HUDEP-2 (cell line): ENCODE measurements at regions not wholly inside any gene's neighbourhood (a gene's known extent, or its start where the extent isn't known, plus 50 kb on each side); places are given as distances from the start of the nearest gene placed in this dataset.

Source experiments
- DNase-seq, 76 experiments: peaks; one replicate each; lab custom pipeline; 2025; ENCODE audit not compliant: unreplicated experiment in 76 of 76; lab: John Stamatoyannopoulos, UW

DNA sequence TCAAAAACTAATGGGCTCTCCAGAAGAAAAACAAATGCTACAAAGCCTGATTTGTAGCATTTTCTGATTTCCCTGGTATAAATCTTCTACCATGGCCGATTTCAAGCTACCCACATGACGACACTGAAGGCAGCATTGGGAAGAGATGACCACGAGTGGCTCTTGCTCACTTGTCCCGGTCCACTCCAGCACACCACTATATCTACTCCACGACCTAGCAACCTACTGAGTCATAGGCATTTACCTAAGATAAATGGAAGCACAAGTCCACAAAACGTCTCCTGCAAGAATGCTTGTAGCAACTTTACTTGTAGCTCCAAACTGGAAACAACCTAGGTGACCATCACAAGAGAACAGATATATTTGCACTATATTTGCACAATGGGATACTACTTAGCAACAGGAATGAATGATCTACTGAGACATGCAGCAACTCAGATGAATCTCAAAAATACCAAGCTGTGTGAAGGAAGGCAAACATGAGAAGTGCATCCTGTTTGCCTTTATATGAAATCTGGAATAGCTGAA, 60.8 kb upstream of the HES1 start:
- no peak for DNase-seq

DNA sequence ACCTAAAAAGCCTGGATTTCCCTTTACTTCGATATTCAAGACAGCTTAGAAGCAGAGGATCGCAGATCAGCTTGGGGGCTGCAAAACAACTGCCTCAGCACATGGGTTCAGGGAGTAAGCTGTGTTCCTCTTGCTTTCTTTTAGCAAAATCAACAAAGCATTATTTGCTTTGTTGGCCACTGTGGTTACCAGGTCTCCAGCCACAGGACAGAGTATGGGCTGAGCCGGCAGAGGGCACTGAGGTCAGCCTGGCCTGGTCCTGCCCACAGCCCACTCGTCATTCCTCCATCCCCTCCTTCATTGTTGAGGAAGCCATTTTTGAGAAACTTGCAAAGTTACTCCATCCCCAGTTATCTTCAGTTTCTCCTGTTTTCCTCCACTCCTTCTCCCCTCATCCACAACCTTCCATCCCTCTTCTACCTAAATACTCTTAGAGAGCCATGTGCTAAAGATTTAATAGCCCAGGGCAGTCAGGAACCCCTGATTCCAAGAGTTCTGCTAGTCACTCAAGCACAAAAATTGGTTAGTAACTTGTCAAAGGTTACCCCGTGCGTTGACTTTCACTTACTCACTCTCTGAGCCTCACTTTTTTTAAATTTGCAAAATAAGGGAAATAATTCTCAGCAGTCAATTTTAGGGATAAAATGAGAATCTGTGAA, 60.0 kb upstream of the HES1 start:
- no peak for DNase-seq

DNA sequence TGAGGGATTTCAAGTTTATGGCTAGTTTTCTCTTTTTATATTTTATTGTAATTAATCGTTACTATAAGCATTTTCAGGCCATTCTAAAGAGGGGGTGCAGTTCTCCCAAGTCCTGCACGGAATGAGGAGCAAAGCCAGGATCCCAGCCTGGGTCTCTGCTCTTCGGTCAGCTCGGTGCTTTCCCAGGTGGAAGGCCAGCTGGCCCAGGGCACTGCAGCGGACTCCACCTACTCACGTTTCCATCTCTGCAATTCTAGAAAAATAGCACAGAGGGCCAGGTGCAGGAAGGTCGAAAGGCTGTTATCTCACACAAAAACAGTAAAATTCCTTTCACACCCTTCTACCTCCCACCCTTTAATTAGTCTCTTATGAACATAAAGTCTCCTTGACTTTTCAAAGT, 59.5 kb upstream of the HES1 start:
- no peak for DNase-seq

DNA sequence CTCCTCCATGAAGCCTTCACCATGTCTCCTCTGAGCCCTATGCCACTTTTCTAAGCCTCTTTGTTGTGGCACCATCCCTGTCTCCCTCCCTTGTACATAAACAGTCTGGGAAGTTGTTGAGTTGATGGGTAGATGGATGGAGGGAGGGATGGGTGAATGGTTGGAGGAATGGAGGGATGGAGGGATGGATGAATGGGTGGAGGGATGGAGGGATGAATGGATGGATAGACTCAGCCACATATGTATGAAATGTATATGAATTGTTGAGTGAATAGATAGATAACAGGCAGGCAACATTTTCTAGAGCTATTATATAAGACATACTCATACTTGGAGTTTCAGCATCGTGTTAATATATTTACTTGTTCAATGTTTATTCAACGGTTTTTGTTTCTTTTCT, 58.3 kb upstream of the HES1 start:
- DNase-seq, result no peak

DNA sequence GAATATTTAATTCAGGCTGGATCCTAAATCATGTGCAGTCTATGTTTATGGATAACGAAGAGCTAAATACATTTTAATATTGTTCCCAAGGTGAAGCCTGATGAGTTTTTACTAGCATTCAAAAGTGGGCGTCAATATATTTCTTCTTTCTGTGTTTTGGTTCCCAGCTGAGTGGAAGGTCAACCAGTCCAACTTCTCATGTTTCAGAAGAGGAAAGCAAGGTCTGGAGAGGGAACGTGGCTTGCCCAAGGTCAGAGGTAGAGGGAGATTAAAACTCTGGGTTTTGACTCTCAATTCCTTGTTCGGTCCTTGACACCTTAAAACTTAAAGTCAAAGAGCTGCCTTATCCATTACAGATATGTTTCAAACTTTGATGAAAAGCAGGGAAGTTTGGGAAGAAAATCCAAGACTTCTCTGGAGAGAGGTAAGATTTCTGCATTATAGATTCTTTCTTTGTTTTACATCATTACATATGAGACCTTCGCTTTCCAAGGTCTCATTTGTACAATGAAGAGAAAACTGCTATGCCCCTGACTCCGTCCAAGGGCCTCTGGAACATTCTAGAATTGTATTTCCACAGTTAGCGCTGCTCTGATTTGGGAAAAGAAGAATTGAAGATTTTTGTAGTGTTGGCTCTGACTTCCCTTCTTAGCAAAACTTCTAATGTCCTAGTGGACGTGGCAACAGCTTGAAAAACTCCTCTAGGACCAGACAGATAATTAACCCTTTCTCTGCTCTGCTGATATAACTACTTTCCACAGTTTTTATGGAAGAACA, 57.7 kb upstream of the HES1 start:
- no peak for DNase-seq

DNA sequence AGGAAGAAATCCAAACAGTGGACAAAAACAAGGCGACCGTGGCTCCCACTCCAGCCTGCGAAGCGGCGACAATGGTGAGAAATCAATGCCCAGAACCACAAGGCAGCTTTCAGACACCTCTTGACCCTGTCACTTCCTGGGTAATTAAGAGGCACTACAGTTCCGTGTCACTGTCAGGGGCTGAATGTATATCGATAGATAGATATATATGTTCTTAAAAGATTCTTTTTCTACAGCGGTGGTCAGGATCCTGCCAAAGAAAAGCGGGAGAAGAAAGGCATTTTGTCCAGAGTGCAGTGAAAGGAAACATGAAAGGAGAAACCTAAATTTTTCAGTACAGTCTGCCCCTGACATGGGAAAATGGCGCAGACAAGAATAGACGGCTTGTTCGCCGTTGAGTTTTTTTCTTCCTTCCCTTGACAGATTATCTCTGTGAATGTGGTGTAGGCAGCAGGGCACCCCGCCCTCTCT, 56.2 kb upstream of the HES1 start:
- DNase-seq, result no peak

DNA sequence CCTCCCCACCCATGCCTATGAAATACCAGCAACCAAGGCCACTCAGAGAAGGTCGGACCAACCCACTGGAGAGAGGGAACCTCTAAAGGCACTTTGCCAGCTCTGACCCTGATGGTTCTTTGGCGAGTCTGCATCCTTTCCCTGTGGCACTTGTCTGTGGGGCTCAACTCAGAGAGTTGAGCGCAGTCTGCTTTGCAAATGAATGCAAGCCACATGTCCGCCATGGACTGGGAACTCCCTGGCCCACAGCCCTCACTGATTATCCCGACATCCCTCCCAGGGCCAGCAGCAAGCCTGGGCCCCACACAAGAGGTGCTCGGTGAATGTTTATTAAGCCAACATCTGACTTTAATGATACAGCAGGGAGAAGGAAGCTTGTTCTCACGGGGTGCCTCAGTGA, 55.5 kb upstream of the HES1 start:
- no peak for DNase-seq

DNA sequence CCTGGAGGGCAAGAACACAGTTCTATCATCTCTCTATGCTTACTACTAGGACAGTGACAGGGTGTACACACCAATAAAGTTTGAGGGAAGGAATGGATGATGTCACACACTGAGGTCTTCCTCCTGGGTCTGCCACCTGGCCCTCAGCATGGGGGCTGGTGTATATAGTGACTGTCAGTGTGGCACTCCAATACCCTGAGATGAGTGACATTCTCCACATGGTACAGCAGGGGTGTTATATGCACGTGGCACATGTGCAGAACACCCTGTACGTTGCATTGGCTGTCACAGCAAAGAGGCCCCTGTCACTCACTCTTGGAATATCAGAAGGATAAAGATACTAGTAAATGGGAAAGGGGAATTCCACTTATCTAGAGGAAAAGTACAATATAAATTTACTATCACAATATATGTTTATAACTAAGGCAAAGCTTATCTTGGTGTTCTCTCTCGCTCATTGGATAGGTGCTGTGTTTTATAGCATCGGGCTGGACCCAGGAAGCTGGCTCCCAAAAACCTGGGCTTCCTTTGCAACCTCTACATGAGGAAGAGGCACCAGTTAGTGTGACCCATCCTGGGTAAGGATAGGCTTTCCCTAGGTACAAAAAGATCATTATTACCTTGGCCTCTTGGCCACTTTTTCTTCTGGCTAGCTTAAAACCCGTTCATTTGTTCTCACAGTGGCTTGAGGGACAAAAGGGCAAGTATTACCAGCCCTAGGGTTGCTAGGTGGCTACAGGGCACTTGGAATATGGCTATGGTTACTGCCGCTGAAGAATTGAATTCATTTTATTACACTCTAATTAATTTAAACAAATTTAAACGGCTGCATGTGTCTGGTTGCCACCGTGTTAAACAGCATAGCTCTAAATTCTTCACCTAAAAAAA, 54.8 kb upstream of the HES1 start:
- no peak for DNase-seq

DNA sequence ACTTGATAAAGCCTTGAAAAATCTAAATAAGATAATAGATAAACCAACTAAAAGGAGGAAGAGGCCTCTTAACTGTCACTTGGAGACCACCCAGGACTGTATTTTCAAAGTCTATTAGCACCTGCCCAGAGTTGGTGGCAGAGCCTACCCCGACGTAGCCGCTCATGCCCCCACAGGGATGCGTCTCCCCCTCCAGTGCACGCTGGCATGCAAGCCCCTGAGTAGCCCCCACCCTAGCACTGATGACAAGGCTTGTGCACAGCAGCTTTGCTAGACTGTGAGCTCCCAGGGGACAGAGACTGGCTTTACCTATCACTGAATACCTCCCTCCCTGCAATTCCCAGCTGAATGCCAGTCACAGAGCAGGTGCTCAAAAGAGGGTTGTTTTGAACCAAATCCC, 54.1 kb upstream of the HES1 start:
- DNase-seq, result no peak

DNA sequence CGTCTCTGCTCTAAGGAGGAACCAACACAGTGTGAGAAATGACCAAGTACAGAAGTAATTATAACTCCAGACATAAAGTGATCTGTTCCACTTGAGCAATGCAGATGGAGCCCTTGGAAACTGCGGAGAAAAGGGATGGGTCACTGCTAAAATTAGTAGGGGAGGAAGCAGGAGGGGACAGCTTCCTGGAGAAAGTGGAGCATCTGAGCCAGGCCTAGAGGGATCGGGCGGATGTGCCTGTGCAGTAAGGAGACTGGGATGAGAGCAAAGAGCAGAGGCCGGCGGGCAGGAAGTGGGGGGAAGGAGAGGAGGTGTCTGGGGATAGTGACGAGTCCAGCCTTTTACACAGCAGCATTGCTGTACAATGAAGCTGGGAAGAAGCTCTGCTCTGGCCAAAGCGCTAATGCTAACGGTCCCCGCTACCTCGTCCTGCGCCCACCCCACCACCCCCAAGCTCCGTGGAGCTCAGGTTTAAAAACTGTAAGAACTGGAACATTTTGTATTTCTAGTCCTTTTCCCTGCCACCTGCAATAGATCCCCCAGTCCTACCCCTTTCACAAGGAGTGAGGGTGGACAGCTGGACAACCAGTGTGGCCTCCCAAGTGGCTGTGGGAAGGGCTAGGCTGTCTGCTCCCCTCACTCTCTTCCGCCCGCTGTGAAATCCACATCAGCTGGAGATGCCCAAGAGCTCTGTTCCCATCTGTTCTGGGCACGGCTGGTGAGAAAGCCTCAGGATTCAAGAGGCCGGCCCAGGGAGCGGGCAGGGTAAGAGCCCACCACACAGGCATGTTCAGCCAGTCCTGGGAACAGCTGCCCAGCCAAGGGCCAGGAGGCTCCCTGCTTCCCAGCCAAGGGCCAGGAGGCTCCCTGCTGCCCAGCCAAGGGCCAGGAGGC, 53.0 kb upstream of the HES1 start:
- no peak for DNase-seq

DNA sequence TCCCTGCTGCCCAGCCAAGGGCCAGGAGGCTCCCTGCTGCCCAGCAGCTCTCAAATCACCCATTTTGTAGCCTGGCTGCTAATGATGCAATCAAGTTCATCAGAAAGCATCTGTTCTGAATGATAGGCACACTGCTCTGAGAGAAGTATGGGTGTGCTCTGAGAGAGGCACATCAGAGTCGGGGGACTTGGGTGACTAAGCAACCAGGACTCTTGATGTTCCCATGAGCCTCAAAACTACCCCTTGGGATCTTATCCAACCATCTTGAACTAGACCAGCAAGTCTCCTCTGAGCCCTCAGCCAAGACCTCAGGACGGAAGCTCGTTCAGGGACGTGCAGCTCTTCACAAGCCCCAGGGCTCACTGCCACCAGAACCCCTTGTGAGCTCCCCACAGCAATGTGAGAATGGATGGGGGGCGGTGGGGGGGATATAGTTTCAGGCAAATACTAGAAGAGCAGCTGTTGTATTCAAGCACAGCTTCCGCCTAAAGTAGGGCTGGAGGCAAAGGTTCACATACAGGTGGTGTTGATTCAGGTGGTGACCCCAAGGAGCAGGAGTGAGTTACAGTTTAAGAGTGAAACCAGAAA, 52.2 kb upstream of the HES1 start:
- no peak for DNase-seq

DNA sequence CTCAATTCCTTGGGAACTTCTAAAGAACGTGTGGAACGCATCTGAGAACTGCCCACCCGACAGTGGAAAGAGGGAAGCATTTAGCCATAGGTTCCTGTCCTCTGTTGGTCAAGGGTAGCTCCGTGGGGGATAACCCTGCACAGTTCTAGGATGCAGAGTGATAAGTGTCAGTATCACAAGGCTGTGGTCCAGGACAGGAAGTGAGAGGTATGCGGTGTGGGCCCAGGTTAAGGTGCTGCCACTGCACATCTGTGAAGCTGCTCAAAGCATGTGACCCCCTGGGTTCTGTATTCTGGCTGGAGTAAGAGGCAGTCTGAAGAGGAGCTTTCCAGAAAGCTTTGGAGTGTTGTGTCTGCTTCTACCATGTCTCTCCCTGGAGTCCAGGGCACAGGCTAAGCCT, 51.7 kb upstream of the HES1 start:
- no peak for DNase-seq
